Lower lobe of right lung (tissue), 2 donors: ENCODE measurements at regions not wholly inside any gene's neighbourhood (a gene's known extent, or its start where the extent isn't known, plus 50 kb on each side); places are given as distances from the start of the nearest gene placed in this dataset.

ENCODE experiments used
- ATAC-seq, 2 donors: fragments of 200-7000 bp; cut with Tn5 transposase; one replicate each; pipeline ENCODE4 v1.9.1; 2020 to 2022; ENCODE audit warnings: mild to moderate bottlenecking in 2 of 2, moderate library complexity in 2 of 2
- DNase-seq: peaks from one replicate; pipeline ENCODE4 v3.0.0-alpha.2; 2020
- H3K27ac ChIP-seq: fragments of 200-600 bp; one replicate; pipeline ENCODE4 v1.8.0; 2022
- H3K27me3 ChIP-seq: fragments of 200-600 bp; one replicate; pipeline ENCODE4 v1.8.0; 2022; ENCODE audit warnings: low read depth
- H3K36me3 ChIP-seq: fragments of 200-600 bp; one replicate; pipeline ENCODE4 v1.8.0; 2022; ENCODE audit warnings: mild to moderate bottlenecking
- H3K4me1 ChIP-seq: fragments of 200-600 bp; one replicate; pipeline ENCODE4 v1.8.0; 2022
- H3K4me3 ChIP-seq: fragments of 200-600 bp; one replicate; pipeline ENCODE4 v1.8.0; 2022; ENCODE audit warnings: mild to moderate bottlenecking
- H3K9me3 ChIP-seq: fragments of 200-600 bp; one replicate; pipeline ENCODE4 v1.8.0; 2022
- CTCF ChIP-seq: fragments of 200-600 bp; IDR thresholded peaks from one replicate; pipeline ENCODE4 v1.8.0; 2022; ENCODE audit warnings: antibody characterized with exemption, mild to moderate bottlenecking
- intact Hi-C: fragments of 100-400 bp; cut with DNase I; formaldehyde crosslinking; loops from one replicate; pipeline ENCODE4 v1.11.0; 2022
- donor health status: DM: no; HTN: yes; CAD: no; lungs with severe emphysema.

DNA sequence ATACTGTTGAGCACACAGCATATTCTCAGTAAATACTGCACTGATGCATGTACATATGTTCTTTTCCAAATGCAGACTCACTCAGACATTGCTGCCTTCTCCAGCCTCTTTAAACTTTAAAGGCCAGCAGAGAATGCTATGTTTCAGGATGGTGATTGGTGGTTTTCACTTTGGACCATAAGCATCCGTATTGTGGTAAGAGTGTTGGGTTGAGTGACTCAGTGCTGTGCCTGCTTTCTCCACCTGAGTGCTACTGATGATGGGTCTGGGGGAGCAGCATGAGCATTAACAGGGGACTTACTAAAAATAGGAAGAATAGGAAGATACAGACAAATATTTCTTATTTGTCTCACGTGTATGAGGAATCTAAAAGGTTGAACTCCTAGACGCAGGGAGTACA, 56.3 kb upstream of the ZNF92 start:
- H3K9me3 ChIP-seq: no peaks in the 10 kb centered on the region
- no peaks in the 10 kb centered on the region for H3K27me3 ChIP-seq
- H3K4me1 ChIP-seq: no peaks in the 10 kb centered on the region
- ATAC-seq: no peak
- no peaks in the 10 kb centered on the region for H3K36me3 ChIP-seq
- intact Hi-C loops: no loop called here
- no peak for TF ChIP-seq CTCF
- no peak for DNase-seq
- H3K27ac ChIP-seq: no peak overlapping the region
- no peak overlapping the region for H3K4me3 ChIP-seq

GRCh38 chr7:65310761-65311160, 62.9 kb upstream of the ZNF92 start:
- Histone ChIP-seq H3K27ac (no peak overlapping the region), H3K4me1 (no peaks in the 10 kb centered on the region), H3K27me3 (no peaks in the 10 kb centered on the region), H3K4me3 (no peak overlapping the region), H3K9me3 (no peaks in the 10 kb centered on the region), H3K36me3 (no peaks in the 10 kb centered on the region)
- no peak for ATAC-seq
- no peak for DNase-seq
- TF ChIP-seq CTCF: no peak
- intact Hi-C loops: no loop called here

- no peak for TF ChIP-seq CTCF
- Histone ChIP-seq H3K9me3 (no peaks in the 10 kb centered on the region), H3K27ac (no peak overlapping the region), H3K27me3 (no peaks in the 10 kb centered on the region), H3K36me3 (no peaks in the 10 kb centered on the region), H3K4me3 (no peak overlapping the region), H3K4me1 (no peaks in the 10 kb centered on the region)
- DNase-seq: no peak
- intact Hi-C loops: no loop called here
- ATAC-seq: no peak
Observed at GRCh38 chr7:65308300-65308678, 65.4 kb upstream of the ZNF92 start.

- TF ChIP-seq CTCF: peak; percentile 76
- Histone ChIP-seq H3K9me3 (no peaks in the 10 kb centered on the region), H3K36me3 (no peaks in the 10 kb centered on the region), H3K4me3 (no peak overlapping the region), H3K27ac (no peak overlapping the region), H3K4me1 (no peaks in the 10 kb centered on the region), H3K27me3 (no peaks in the 10 kb centered on the region)
- no peak for DNase-seq
- intact Hi-C loops: no loop called here
- peak; percentile 64 to 81 for ATAC-seq
Observed at GRCh38 chr7:65307651-65308299, 65.9 kb upstream of the ZNF92 start.

DNA sequence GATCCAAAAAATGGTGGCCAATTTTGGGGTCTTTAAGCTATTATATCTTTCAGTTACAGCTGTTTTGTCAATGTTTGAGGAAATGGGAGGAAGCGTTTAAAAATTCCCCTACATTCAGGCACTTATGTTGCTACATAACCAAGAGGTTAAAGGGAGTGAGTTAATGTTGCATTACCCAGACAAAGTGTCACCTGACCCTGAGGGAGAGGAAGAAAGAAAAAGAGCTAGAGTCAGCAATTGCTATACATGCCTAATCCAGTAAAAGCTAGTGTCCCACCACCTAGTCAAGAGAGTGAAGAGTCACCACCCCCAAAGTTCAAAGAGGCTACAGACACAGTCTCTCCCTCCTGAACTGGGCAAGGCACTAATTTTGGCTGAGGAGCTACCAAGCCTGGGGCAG, 69.5 kb upstream of the ZNF92 start:
- ATAC-seq (no peak), DNase-seq (no peak)
- H3K4me3 ChIP-seq: no peak overlapping the region
- intact Hi-C loops: no loop called here
- H3K27ac ChIP-seq: no peak overlapping the region
- H3K36me3 ChIP-seq: no peaks in the 10 kb centered on the region
- TF ChIP-seq CTCF: no peak
- no peaks in the 10 kb centered on the region for H3K27me3 ChIP-seq
- H3K9me3 ChIP-seq: no peaks in the 10 kb centered on the region
- H3K4me1 ChIP-seq: no peaks in the 10 kb centered on the region

- H3K27ac ChIP-seq: no peak overlapping the region
- no peaks in the 10 kb centered on the region for H3K27me3 ChIP-seq
- intact Hi-C loops: no loop called here
- no peaks in the 10 kb centered on the region for H3K4me1 ChIP-seq
- ATAC-seq: no peak
- H3K9me3 ChIP-seq: no peaks in the 10 kb centered on the region
- TF ChIP-seq CTCF: no peak
- no peak for DNase-seq
- no peaks in the 10 kb centered on the region for H3K36me3 ChIP-seq
- H3K4me3 ChIP-seq: no peak overlapping the region
Observed at GRCh38 chr7:65302883-65303282, 70.8 kb upstream of the ZNF92 start.
